ENCODE measurements at regions not wholly inside any gene's neighbourhood (a gene's known extent, or its start where the extent isn't known, plus 50 kb on each side); places are given as distances from the start of the nearest gene placed in this dataset.

GRCh38 chr2:195590199-195590860, 66.7 kb upstream of the SLC39A10 start:
- no peak overlapping the region for H3K4me3 Mint-ChIP-seq
- no peaks in the 10 kb centered on the region for H3K27me3 Mint-ChIP-seq
- CTCF ChIA-PET, result no interaction called here
- POLR2A ChIA-PET, result no interaction called here
- Histone ChIP-seq H3K27me3 (replicated peaks in 1 of 2; ENCODE audit: control insufficient read depth in 2 of 2, extremely low read depth in 1 of 2, insufficient read depth in 2 of 2, low read length in 1 of 2) (no peaks in the 10 kb centered on the region), H3K4me1 (ENCODE audit: control insufficient read depth in 1 of 2, extremely low read depth in 1 of 2, insufficient read depth in 2 of 2, low read length in 2 of 2) (no peaks in the 10 kb centered on the region), H3K4me3 (ENCODE audit: control insufficient read depth in 1 of 2, extremely low read depth in 1 of 2, low read length in 1 of 2) (no peak overlapping the region), H3K9me3 (no peaks in the 10 kb centered on the region), H3K36me3 (ENCODE audit: control insufficient read depth in 2 of 2, extremely low read depth in 1 of 2, insufficient read depth in 1 of 2, low read length in 1 of 2) (no peaks in the 10 kb centered on the region), H3K27ac (ENCODE audit: low read length) (no peak overlapping the region)
- peaks cover 0 to 3% (median 2%) of the 10 kb centered on the region in 3 donors for H3K9me3 Mint-ChIP-seq
- no peaks in the 10 kb centered on the region for H3K36me3 Mint-ChIP-seq
- no peak for DNase-seq
- H3K27ac Mint-ChIP-seq, result peak overlapping the region in 1 of 2 donors; percentile 72
- WGBS (ENCODE audit: insufficient coverage), result no CpG with 5 or more reads among the region's 1 CpG
- peaks cover 20 to 31% (median 22%) of the 10 kb centered on the region in 3 donors for H3K4me1 Mint-ChIP-seq
- ATAC-seq (replicated peaks in 1 of 4), result no peak

- no peak overlapping the region for H3K27ac ChIP-seq (ENCODE audit: low read length)
- ChIA-PET CTCF (interaction anchor here (0.6 to 1.2 kb wide), 2 partner anchors 69 to 979 kb away, joined by 5 to 6 read pairs; partner anchors contain the start of gene SLC39A10 (in 1 of the 2)), POLR2A (interaction anchor here in 1 of 2 donors (0.6 kb wide), 1 partner anchor 61 kb away, joined by 3 read pairs; no protein-coding TSS in a partner anchor)
- Mint-ChIP-seq H3K27ac (no peak overlapping the region), H3K36me3 (no peaks in the 10 kb centered on the region), H3K27me3 (no peaks in the 10 kb centered on the region), H3K9me3 (no peaks in the 10 kb centered on the region), H3K4me3 (no peak overlapping the region), H3K4me1 (peaks cover 8 to 18% (median 12%) of the 10 kb centered on the region in 3 donors)
- WGBS (ENCODE audit: insufficient coverage), result no CpG with 5 or more reads among the region's 5 CpGs
- no peaks in the 10 kb centered on the region for H3K9me3 ChIP-seq
- H3K27me3 ChIP-seq (replicated peaks in 1 of 2; ENCODE audit: control insufficient read depth in 2 of 2, extremely low read depth in 1 of 2, insufficient read depth in 2 of 2, low read length in 1 of 2), result no peaks in the 10 kb centered on the region
- DNase-seq, result no peak
- no peaks in the 10 kb centered on the region for H3K4me1 ChIP-seq (ENCODE audit: control insufficient read depth in 1 of 2, extremely low read depth in 1 of 2, insufficient read depth in 2 of 2, low read length in 2 of 2)
- H3K4me3 ChIP-seq (ENCODE audit: control insufficient read depth in 1 of 2, extremely low read depth in 1 of 2, low read length in 1 of 2), result no peak overlapping the region
- no peaks in the 10 kb centered on the region for H3K36me3 ChIP-seq (ENCODE audit: control insufficient read depth in 2 of 2, extremely low read depth in 1 of 2, insufficient read depth in 1 of 2, low read length in 1 of 2)
- ATAC-seq (replicated peaks in 1 of 4), result no peak
Measured at GRCh38 chr2:195587966-195588365, 69.1 kb upstream of the SLC39A10 start.

- ATAC-seq (replicated peaks in 1 of 4), result no peak
- Histone ChIP-seq H3K27me3 (replicated peaks in 1 of 2; ENCODE audit: control insufficient read depth in 2 of 2, extremely low read depth in 1 of 2, insufficient read depth in 2 of 2, low read length in 1 of 2) (no peaks in the 10 kb centered on the region), H3K36me3 (ENCODE audit: control insufficient read depth in 2 of 2, extremely low read depth in 1 of 2, insufficient read depth in 1 of 2, low read length in 1 of 2) (no peaks in the 10 kb centered on the region), H3K9me3 (no peaks in the 10 kb centered on the region), H3K27ac (ENCODE audit: low read length) (no peak overlapping the region), H3K4me1 (ENCODE audit: control insufficient read depth in 1 of 2, extremely low read depth in 1 of 2, insufficient read depth in 2 of 2, low read length in 2 of 2) (no peaks in the 10 kb centered on the region), H3K4me3 (ENCODE audit: control insufficient read depth in 1 of 2, extremely low read depth in 1 of 2, low read length in 1 of 2) (no peak overlapping the region)
- Mint-ChIP-seq H3K4me3 (no peak overlapping the region), H3K36me3 (no peaks in the 10 kb centered on the region), H3K9me3 (no peaks in the 10 kb centered on the region), H3K27ac (peak overlapping the region in 1 of 2 donors; percentile 22), H3K4me1 (peaks cover 9 to 15% (median 12%) of the 10 kb centered on the region in 3 donors), H3K27me3 (no peaks in the 10 kb centered on the region)
- CTCF ChIA-PET, result interaction anchor here in 1 of 2 donors (0.8 to 1.4 kb wide), 2 partner anchors 71 to 74 kb away, joined by 3 to 4 read pairs; partner anchors contain the start of gene SLC39A10
- POLR2A ChIA-PET, result interaction anchor here in 1 of 2 donors (0.6 to 0.8 kb wide), 2 partner anchors 10 to 1672 kb away, joined by 3 to 11 read pairs; no protein-coding TSS in a partner anchor
- WGBS (ENCODE audit: insufficient coverage), result no CpG with 5 or more reads among the region's 1 CpG
- no peak for DNase-seq
Measured at GRCh38 chr2:195586062-195586714, 70.8 kb upstream of the SLC39A10 start.

- Histone ChIP-seq H3K27ac (ENCODE audit: low read length) (no peak overlapping the region), H3K4me1 (ENCODE audit: control insufficient read depth in 1 of 2, extremely low read depth in 1 of 2, insufficient read depth in 2 of 2, low read length in 2 of 2) (peaks cover 18 to 19% of the 10 kb centered on the region in 2 experiments), H3K27me3 (replicated peaks in 1 of 2; ENCODE audit: control insufficient read depth in 2 of 2, extremely low read depth in 1 of 2, insufficient read depth in 2 of 2, low read length in 1 of 2) (no peaks in the 10 kb centered on the region), H3K4me3 (ENCODE audit: control insufficient read depth in 1 of 2, extremely low read depth in 1 of 2, low read length in 1 of 2) (no peak overlapping the region), H3K36me3 (ENCODE audit: control insufficient read depth in 2 of 2, extremely low read depth in 1 of 2, insufficient read depth in 1 of 2, low read length in 1 of 2) (no peaks in the 10 kb centered on the region), H3K9me3 (no peaks in the 10 kb centered on the region)
- ChIA-PET CTCF (no interaction called here), POLR2A (interaction anchor here in 1 of 2 donors (0.6 kb wide), 2 partner anchors 21 to 89 kb away, joined by 3 to 6 read pairs; no protein-coding TSS in a partner anchor)
- Mint-ChIP-seq H3K27ac (peak overlapping the region; percentile 46 to 79), H3K36me3 (no peaks in the 10 kb centered on the region), H3K4me3 (no peak overlapping the region), H3K4me1 (peaks cover 28 to 35% (median 34%) of the 10 kb centered on the region in 3 donors), H3K27me3 (no peaks in the 10 kb centered on the region), H3K9me3 (peaks cover 0 to 3% (median 0%) of the 10 kb centered on the region in 3 donors)
- DNase-seq (no peak), ATAC-seq (replicated peaks in 1 of 4) (no peak)
- WGBS (ENCODE audit: insufficient coverage), result 100% methylated on average over 1 of the region's 1 CpG
Measured at GRCh38 chr2:195582188-195582587, 74.8 kb upstream of the SLC39A10 start.

DNA sequence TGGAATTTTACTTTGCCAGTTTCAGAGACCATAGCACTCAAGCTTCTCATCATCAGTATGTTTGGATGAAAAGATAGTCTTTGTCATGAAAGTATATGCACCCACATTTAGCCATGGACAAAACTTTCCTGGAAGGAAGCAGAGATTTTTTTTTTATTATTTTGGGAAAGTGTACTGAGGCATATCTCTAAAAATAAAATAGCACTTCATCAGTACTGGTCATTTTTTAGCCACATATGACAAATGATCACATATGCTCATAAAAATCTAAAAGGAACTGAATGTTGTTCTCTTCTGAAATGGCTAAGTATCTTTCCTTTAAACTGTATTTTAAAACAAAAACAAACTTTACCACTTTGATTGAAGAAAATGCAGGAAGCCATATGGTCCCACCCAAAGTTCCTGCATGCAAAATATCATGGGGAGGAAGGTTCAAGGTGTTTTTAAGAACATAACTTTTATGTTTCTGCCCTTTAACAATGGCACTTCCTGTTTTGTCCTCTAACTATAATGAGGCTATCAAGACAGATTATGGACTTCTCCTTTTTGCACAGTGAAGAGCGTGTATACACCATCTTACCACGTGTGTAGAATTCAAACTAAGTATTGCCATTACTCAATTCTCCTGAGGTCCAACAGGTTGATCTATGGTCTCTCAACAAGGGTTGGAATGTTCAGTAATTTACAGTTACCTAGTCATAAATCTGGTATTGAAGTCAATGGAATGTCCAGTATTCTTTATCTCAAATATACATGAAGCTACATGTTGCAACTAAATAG, 77.1 kb upstream of the SLC39A10 start:
- H3K27me3 Mint-ChIP-seq, result no peaks in the 10 kb centered on the region
- WGBS (ENCODE audit: insufficient coverage), result no CpG with 5 or more reads among the region's 2 CpGs
- peak; percentile 5 to 85 (median 64) for ATAC-seq (replicated peaks in 1 of 4)
- Histone ChIP-seq H3K27me3 (replicated peaks in 1 of 2; ENCODE audit: control insufficient read depth in 2 of 2, extremely low read depth in 1 of 2, insufficient read depth in 2 of 2, low read length in 1 of 2) (no peaks in the 10 kb centered on the region), H3K27ac (ENCODE audit: low read length) (peak overlapping the region; percentile 22), H3K36me3 (ENCODE audit: control insufficient read depth in 2 of 2, extremely low read depth in 1 of 2, insufficient read depth in 1 of 2, low read length in 1 of 2) (no peaks in the 10 kb centered on the region), H3K4me1 (ENCODE audit: control insufficient read depth in 1 of 2, extremely low read depth in 1 of 2, insufficient read depth in 2 of 2, low read length in 2 of 2) (peaks cover 21 to 23% of the 10 kb centered on the region in 2 experiments), H3K4me3 (ENCODE audit: control insufficient read depth in 1 of 2, extremely low read depth in 1 of 2, low read length in 1 of 2) (no peak overlapping the region), H3K9me3 (no peaks in the 10 kb centered on the region)
- ChIA-PET CTCF (interaction anchor here (1.0 to 1.7 kb wide), 3 partner anchors 14 to 80 kb away, joined by 3 to 5 read pairs (median 4); partner anchors contain the start of gene SLC39A10 (in 1 of the 2)), POLR2A (interaction anchor here (0.6 to 0.7 kb wide), 4 partner anchors 13 to 557 kb away, joined by 3 to 4 read pairs (median 3); no protein-coding TSS in a partner anchor)
- no peaks in the 10 kb centered on the region for H3K36me3 Mint-ChIP-seq
- peaks cover 0 to 3% (median 0%) of the 10 kb centered on the region in 3 donors for H3K9me3 Mint-ChIP-seq
- peaks cover 47 to 53% (median 50%) of the 10 kb centered on the region in 3 donors for H3K4me1 Mint-ChIP-seq
- no peak for DNase-seq
- peak overlapping the region; percentile 90 to 96 for H3K27ac Mint-ChIP-seq
- peak overlapping the region; percentile 51 to 58 (median 56) for H3K4me3 Mint-ChIP-seq

Measured in T-cell (primary cell).